Fibroblast of lung (primary cell): ENCODE measurements at regions not wholly inside any gene's neighbourhood (a gene's known extent, or its start where the extent isn't known, plus 50 kb on each side); places are given as distances from the start of the nearest gene placed in this dataset.

Source experiments
- DNase-seq, 2 donors: peaks; one replicate each; pipeline versions ENCODE4 v3.0.0 to v3.0.0-alpha.2; 2010; ENCODE audit warnings: low read depth in 2 of 2
- H2AFZ ChIP-seq: 2 replicates; pipeline ENCODE4 v1.5.1; 2012; ENCODE audit warnings: low read length, control low read depth, inconsistent platforms
- H3K27ac ChIP-seq: 2 replicates; pipeline ENCODE4 v1.5.1; 2011; ENCODE audit warnings: low read length, control low read depth; ENCODE audit not compliant: insufficient read depth
- H3K27me3 ChIP-seq: 2 replicates; pipeline ENCODE4 v1.5.1; 2011; ENCODE audit warnings: mild to moderate bottlenecking, low read length; ENCODE audit not compliant: control insufficient read depth, insufficient read depth
- H3K36me3 ChIP-seq: 2 replicates; pipeline ENCODE4 v1.5.1; 2011; ENCODE audit warnings: low read length; ENCODE audit not compliant: control insufficient read depth, insufficient read depth
- H3K4me1 ChIP-seq: 2 replicates; pipeline ENCODE4 v1.5.1; 2011; ENCODE audit warnings: low read length; ENCODE audit not compliant: control insufficient read depth, insufficient read depth; ENCODE audit errors: extremely low read depth
- H3K4me2 ChIP-seq: 2 replicates; pipeline ENCODE4 v1.5.1; 2011; ENCODE audit warnings: low read length, control low read depth; ENCODE audit not compliant: insufficient read depth; ENCODE audit errors: extremely low read depth
- H3K4me3 ChIP-seq, 4 experiments: fragments of 200-600 bp in 1 of 4; sonication (generic) in 1 of 4; replicated peaks in 1 of 4; 2 replicates each; pipeline ENCODE4 v1.5.1; 2011 to 2016; ENCODE audit warnings: low read length in 4 of 4, low read depth in 3 of 4, mild to moderate bottlenecking in 3 of 4, control low read depth in 2 of 4, inconsistent platforms in 1 of 4, mixed read lengths in 1 of 4; ENCODE audit not compliant: insufficient read depth in 1 of 4; ENCODE audit errors: control extremely low read depth in 1 of 4
- H3K79me2 ChIP-seq: 2 replicates; pipeline ENCODE4 v1.5.1; 2012; ENCODE audit warnings: mild to moderate bottlenecking, low read length, inconsistent platforms; ENCODE audit not compliant: control insufficient read depth, insufficient read depth
- H3K9ac ChIP-seq: 2 replicates; pipeline ENCODE4 v1.5.1; 2011; ENCODE audit warnings: mild to moderate bottlenecking, low read length, control low read depth; ENCODE audit not compliant: insufficient read depth
- H3K9me3 ChIP-seq: 2 replicates; pipeline ENCODE4 v1.5.1; 2012; ENCODE audit warnings: low read depth, low read length; ENCODE audit not compliant: control insufficient read depth, insufficient read depth
- H4K20me1 ChIP-seq: 2 replicates; pipeline ENCODE4 v1.5.1; 2011; ENCODE audit warnings: low read length; ENCODE audit not compliant: control insufficient read depth, insufficient read depth; ENCODE audit errors: extremely low read depth
- EZH2 ChIP-seq: IDR thresholded peaks from 2 replicates; pipeline ENCODE4 v1.5.1; 2012; ENCODE audit warnings: low read length, control low read depth, mild to moderate bottlenecking; ENCODE audit errors: missing control alignments
- TF ChIP-seq, protein P1 (sequence below), 2 donors: IDR thresholded peaks in 1 of 2; conservative IDR thresholded peaks in 1 of 2; 1 replicate in 1 of 2; 2 replicates in 1 of 2; pipeline ENCODE4 v1.5.1; 2011 to 2012; ENCODE audit warnings: low read length in 2 of 2, control low read depth in 1 of 2, inconsistent platforms in 1 of 2, low read depth in 1 of 2, mild to moderate bottlenecking in 1 of 2

DNA sequence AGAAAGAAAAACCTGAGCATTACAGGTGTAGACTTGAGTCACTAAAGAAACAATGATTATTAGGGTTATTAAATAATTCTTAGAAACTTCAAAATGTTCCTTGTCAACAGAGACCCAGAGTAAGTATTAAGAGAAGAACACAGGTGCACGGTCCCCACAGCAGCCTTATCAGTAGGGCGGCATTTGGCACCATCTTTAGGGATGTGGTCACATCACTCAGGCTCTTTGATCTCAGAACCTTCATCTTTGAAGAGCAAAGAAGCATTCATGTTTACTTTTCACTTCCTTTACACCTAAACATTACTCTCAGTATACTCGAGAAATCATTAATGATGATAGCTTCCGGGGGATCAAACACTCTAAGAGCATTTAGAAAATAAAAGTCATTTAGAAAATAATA is 928.7 kb downstream of the KCNJ2 start:
- no peak for DNase-seq
- no peak overlapping the region for H3K4me3 ChIP-seq
- no peak overlapping the region for H3K4me2 ChIP-seq
- H3K36me3 ChIP-seq = no peaks in the 10 kb centered on the region
- H3K27ac ChIP-seq = no peak overlapping the region
- H3K9me3 ChIP-seq = no peaks in the 10 kb centered on the region
- no peak overlapping the region for H3K9ac ChIP-seq
- TF ChIP-seq, protein P1, sequence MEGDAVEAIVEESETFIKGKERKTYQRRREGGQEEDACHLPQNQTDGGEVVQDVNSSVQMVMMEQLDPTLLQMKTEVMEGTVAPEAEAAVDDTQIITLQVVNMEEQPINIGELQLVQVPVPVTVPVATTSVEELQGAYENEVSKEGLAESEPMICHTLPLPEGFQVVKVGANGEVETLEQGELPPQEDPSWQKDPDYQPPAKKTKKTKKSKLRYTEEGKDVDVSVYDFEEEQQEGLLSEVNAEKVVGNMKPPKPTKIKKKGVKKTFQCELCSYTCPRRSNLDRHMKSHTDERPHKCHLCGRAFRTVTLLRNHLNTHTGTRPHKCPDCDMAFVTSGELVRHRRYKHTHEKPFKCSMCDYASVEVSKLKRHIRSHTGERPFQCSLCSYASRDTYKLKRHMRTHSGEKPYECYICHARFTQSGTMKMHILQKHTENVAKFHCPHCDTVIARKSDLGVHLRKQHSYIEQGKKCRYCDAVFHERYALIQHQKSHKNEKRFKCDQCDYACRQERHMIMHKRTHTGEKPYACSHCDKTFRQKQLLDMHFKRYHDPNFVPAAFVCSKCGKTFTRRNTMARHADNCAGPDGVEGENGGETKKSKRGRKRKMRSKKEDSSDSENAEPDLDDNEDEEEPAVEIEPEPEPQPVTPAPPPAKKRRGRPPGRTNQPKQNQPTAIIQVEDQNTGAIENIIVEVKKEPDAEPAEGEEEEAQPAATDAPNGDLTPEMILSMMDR (conservative IDR thresholded peaks at IDR 0.05 in 1 of 2, IDR thresholded peaks at IDR 0.05 in 1 of 2; ENCODE audit: low read depth in 1 of 2, low read length in 2 of 2) = no peak
- TF ChIP-seq EZH2 = no peak
- H4K20me1 ChIP-seq = no peaks in the 10 kb centered on the region
- no peaks in the 10 kb centered on the region for H3K4me1 ChIP-seq
- no peaks in the 10 kb centered on the region for H3K79me2 ChIP-seq
- H3K27me3 ChIP-seq = no peaks in the 10 kb centered on the region
- H2AFZ ChIP-seq = no peak overlapping the region

DNA sequence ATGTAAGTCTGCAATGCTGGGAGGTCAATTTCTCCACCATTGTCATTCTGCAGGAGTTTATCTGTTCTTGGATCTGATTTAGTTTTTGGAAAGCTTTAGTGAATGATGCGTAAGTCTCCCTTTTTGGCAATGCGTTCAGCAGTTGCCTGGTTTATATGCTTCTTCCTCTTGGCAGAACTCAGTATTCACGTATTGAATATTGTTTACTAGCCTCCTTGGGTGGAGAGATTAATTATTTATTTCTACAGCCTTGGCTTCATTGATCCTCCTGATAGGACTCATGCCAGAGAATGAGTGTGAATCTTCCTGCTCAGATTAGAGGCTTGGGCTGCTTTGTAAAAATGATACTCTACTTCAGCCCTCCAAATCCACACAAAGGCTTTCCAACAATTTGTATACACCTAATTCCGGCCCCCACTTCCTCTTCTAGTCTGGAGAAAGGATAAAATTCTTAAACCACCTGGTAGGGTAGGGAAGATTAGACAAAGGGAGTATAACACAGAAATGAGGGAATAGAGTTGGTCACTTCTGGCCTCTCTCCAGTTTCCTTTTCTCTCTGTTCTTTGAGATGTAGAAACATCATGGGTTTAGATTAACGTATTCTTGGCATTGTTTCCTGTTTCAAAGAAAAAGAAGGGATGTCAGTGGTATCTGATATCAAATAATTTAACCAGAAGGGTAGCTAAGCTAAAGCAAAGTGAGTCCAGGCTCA is 929.8 kb downstream of the KCNJ2 start:
- TF ChIP-seq EZH2 = no peak

DNA sequence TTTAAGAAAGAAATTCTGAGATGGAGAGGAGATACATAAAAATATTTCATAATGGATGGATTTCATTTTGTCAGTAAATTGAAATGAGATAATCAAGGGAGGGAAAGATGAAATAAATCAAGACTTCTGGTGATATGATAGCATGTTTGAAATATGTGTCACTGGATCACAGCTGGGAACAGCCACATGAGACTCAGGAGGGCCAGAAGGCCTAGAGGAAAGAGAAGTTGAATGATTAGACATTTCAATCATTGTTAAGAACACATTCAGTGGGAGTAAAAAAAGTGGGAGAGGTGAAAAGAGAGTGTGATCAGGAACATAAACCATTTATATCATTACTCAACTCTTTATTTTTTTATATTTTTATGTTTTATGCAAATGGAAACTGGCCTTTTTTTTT is 933.4 kb downstream of the KCNJ2 start:
- no peaks in the 10 kb centered on the region for H3K27me3 ChIP-seq
- no peaks in the 10 kb centered on the region for H3K79me2 ChIP-seq
- H2AFZ ChIP-seq = no peak overlapping the region
- no peaks in the 10 kb centered on the region for H4K20me1 ChIP-seq
- H3K36me3 ChIP-seq = no peaks in the 10 kb centered on the region
- no peak overlapping the region for H3K4me2 ChIP-seq
- no peak for TF ChIP-seq EZH2
- TF ChIP-seq, protein P1 (conservative IDR thresholded peaks at IDR 0.05 in 1 of 2, IDR thresholded peaks at IDR 0.05 in 1 of 2; ENCODE audit: low read depth in 1 of 2, low read length in 2 of 2) = no peak
- H3K9ac ChIP-seq = no peak overlapping the region
- no peak overlapping the region for H3K27ac ChIP-seq
- no peaks in the 10 kb centered on the region for H3K9me3 ChIP-seq
- no peaks in the 10 kb centered on the region for H3K4me1 ChIP-seq
- DNase-seq = no peak
- H3K4me3 ChIP-seq = no peak overlapping the region

More for the DNA sequence above, 929.8 kb downstream of the KCNJ2 start:
- Histone ChIP-seq H3K27ac (no peak overlapping the region), H3K4me3 (no peak overlapping the region), H3K27me3 (no peaks in the 10 kb centered on the region), H3K79me2 (no peaks in the 10 kb centered on the region), H4K20me1 (no peaks in the 10 kb centered on the region), H3K36me3 (no peaks in the 10 kb centered on the region), H3K4me1 (no peaks in the 10 kb centered on the region), H3K9ac (no peak overlapping the region), H3K4me2 (no peak overlapping the region), H3K9me3 (no peaks in the 10 kb centered on the region), H2AFZ (no peak overlapping the region)
- no peak for DNase-seq
